Activated naive CD8-positive, alpha-beta T cell treated with anti-CD3 and anti-CD28 coated beads, Interleukin-2, amount 50 U/mL, for 16 hours (primary cell): ENCODE measurements at regions not wholly inside any gene's neighbourhood (a gene's known extent, or its start where the extent isn't known, plus 50 kb on each side); places are given as distances from the start of the nearest gene placed in this dataset.

ENCODE experiments used
- DNase-seq: peaks from one replicate; pipeline ENCODE4 v3.0.0-alpha.2; 2020; ENCODE audit warnings: low read depth, low spot score

- no peak for DNase-seq
These were observed 65.7 kb upstream of the DYRK2 start for GRCh38 chr12:67582844-67583243.

- DNase-seq: no peak
These were observed 61.6 kb upstream of the DYRK2 start for GRCh38 chr12:67586951-67587350.

GRCh38 chr12:67589078-67589477, 59.5 kb upstream of the DYRK2 start:
- DNase-seq: no peak

GRCh38 chr12:67590149-67590790, 58.3 kb upstream of the DYRK2 start:
- DNase-seq: no peak

GRCh38 chr12:67592228-67593011, 56.1 kb upstream of the DYRK2 start:
- DNase-seq: no peak

- DNase-seq: no peak
These were observed 55.5 kb upstream of the DYRK2 start for GRCh38 chr12:67593041-67593440.

GRCh38 chr12:67593461-67594330, 54.8 kb upstream of the DYRK2 start:
- DNase-seq: no peak

GRCh38 chr12:67594888-67595287, 53.7 kb upstream of the DYRK2 start:
- no peak for DNase-seq

GRCh38 chr12:67595365-67595764, 53.2 kb upstream of the DYRK2 start:
- no peak for DNase-seq

GRCh38 chr12:67598598-67598997, 49.9 kb upstream of the DYRK2 start:
- no peak for DNase-seq
